NCI-H187 (cell line): ENCODE measurements at regions not wholly inside any gene's neighbourhood (a gene's known extent, or its start where the extent isn't known, plus 50 kb on each side); places are given as distances from the start of the nearest gene placed in this dataset.

Source experiments
- DNase-seq, 2 experiments: peaks; one replicate each; lab custom pipeline; 2025; lab: John Stamatoyannopoulos, UW

- no peak for DNase-seq
Observed at GRCh38 chr22:46078241-46079092, 71.9 kb upstream of the PPARA start.

- no peak for DNase-seq
Observed at GRCh38 chr22:46079093-46079860, 71.0 kb upstream of the PPARA start.

GRCh38 chr22:46079861-46080821 is 70.2 kb upstream of the PPARA start:
- no peak for DNase-seq

- no peak for DNase-seq
Observed at GRCh38 chr22:46081036-46081830, 69.1 kb upstream of the PPARA start.

GRCh38 chr22:46081831-46082210 is 68.5 kb upstream of the PPARA start:
- DNase-seq, result no peak

GRCh38 chr22:46082633-46083032 is 67.7 kb upstream of the PPARA start:
- DNase-seq, result no peak

- no peak for DNase-seq
Observed at GRCh38 chr22:46083383-46084350, 66.7 kb upstream of the PPARA start.

- DNase-seq, result no peak
Observed at GRCh38 chr22:46084376-46084775, 66.0 kb upstream of the PPARA start.

GRCh38 chr22:46084943-46085827 is 65.1 kb upstream of the PPARA start:
- DNase-seq, result no peak

GRCh38 chr22:46085828-46086576 is 64.3 kb upstream of the PPARA start:
- no peak for DNase-seq

GRCh38 chr22:46086577-46087335 is 63.6 kb upstream of the PPARA start:
- no peak for DNase-seq

- DNase-seq, result no peak
Observed at GRCh38 chr22:46087336-46087690, 63.0 kb upstream of the PPARA start.

GRCh38 chr22:46087816-46088277 is 62.5 kb upstream of the PPARA start:
- no peak for DNase-seq

- DNase-seq, result no peak
Observed at GRCh38 chr22:46088541-46089311, 61.6 kb upstream of the PPARA start.

GRCh38 chr22:46089426-46090035 is 60.8 kb upstream of the PPARA start:
- no peak for DNase-seq

- no peak for DNase-seq
Observed at GRCh38 chr22:46090036-46090591, 60.2 kb upstream of the PPARA start.
